ENCODE measurements at regions not wholly inside any gene's neighbourhood (a gene's known extent, or its start where the extent isn't known, plus 50 kb on each side); places are given as distances from the start of the nearest gene placed in this dataset.

DNA sequence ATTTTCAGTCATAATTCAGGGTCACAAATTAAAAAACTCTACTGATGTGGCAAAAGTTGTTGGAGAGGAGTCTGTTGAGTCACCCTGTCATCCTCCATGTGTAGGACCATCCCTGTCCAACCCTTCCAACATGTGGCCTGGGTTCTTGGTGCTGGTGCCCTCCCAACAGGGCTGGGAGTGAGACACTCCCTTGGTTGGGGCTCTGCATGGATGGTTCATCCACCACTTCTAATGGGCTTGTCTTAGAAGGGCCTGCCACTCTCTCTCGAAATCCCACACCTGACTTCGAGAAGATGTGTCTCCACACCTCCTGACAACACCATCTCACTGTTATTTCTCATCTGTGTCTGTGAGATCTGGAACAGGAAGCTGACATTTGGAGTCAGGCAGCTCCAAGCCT lies 312.2 kb upstream of the IRX4 start:
- Histone ChIP-seq H3K27ac (replicated peaks) (no peak overlapping the region), H3K27me3 (ENCODE audit: low read depth) (peaks cover 48% of the 10 kb centered on the region), H3K36me3 (no peaks in the 10 kb centered on the region), H3K4me1 (no peaks in the 10 kb centered on the region), H3K4me3 (no peak overlapping the region), H3K9me3 (replicated peaks) (peaks cover 15% of the 10 kb centered on the region)
- intact Hi-C loops (cut with micrococcal nuclease), result no loop called here
- TF ChIP-seq, protein P1, sequence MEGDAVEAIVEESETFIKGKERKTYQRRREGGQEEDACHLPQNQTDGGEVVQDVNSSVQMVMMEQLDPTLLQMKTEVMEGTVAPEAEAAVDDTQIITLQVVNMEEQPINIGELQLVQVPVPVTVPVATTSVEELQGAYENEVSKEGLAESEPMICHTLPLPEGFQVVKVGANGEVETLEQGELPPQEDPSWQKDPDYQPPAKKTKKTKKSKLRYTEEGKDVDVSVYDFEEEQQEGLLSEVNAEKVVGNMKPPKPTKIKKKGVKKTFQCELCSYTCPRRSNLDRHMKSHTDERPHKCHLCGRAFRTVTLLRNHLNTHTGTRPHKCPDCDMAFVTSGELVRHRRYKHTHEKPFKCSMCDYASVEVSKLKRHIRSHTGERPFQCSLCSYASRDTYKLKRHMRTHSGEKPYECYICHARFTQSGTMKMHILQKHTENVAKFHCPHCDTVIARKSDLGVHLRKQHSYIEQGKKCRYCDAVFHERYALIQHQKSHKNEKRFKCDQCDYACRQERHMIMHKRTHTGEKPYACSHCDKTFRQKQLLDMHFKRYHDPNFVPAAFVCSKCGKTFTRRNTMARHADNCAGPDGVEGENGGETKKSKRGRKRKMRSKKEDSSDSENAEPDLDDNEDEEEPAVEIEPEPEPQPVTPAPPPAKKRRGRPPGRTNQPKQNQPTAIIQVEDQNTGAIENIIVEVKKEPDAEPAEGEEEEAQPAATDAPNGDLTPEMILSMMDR (IDR thresholded peaks at IDR 0.05; ENCODE audit: borderline replicate concordance), result no peak
- no peak for DNase-seq

GRCh38 chr5:2194236-2194555 lies 311.5 kb upstream of the IRX4 start:
- no peaks in the 10 kb centered on the region for H3K4me1 ChIP-seq
- H3K4me3 ChIP-seq, result no peak overlapping the region
- intact Hi-C loops (cut with micrococcal nuclease), result no loop called here
- peaks cover 15% of the 10 kb centered on the region for H3K9me3 ChIP-seq (replicated peaks)
- TF ChIP-seq, protein P1 (IDR thresholded peaks at IDR 0.05; ENCODE audit: borderline replicate concordance), result no peak
- peaks cover 46% of the 10 kb centered on the region for H3K27me3 ChIP-seq (ENCODE audit: low read depth)
- H3K27ac ChIP-seq (replicated peaks), result no peak overlapping the region
- DNase-seq, result no peak
- H3K36me3 ChIP-seq, result no peaks in the 10 kb centered on the region

- Histone ChIP-seq H3K4me3 (no peak overlapping the region), H3K4me1 (no peaks in the 10 kb centered on the region), H3K27me3 (ENCODE audit: low read depth) (peaks cover 51% of the 10 kb centered on the region), H3K36me3 (no peaks in the 10 kb centered on the region), H3K27ac (replicated peaks) (no peak overlapping the region), H3K9me3 (replicated peaks) (peaks cover 15% of the 10 kb centered on the region)
- TF ChIP-seq, protein P1 (IDR thresholded peaks at IDR 0.05; ENCODE audit: borderline replicate concordance), result no peak
- intact Hi-C loops (cut with micrococcal nuclease), result no loop called here
- DNase-seq, result no peak
Measured at GRCh38 chr5:2193542-2194235, 311.0 kb upstream of the IRX4 start.

DNA sequence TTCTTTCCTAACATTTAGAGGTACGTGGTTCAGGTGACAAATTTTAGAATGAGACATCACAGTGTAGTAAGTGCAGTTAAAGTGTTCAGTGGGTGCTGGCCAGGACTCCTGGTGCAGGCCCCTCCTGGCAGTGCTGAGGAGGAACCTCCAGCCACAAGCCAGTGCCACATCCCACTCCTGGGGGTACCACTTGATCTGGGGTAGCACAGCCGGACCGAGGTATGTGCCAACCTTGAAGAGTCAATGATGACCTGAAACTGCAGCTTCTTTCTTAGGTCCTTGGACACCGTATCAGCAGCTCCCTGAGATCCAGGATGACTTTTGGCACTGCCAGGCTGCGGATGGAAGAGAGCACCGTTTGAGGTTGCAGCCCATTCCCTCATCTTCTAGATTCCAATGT lies 310.4 kb upstream of the IRX4 start:
- DNase-seq, result no peak
- Histone ChIP-seq H3K27me3 (ENCODE audit: low read depth) (peaks cover 55% of the 10 kb centered on the region), H3K4me3 (no peak overlapping the region), H3K36me3 (no peaks in the 10 kb centered on the region), H3K27ac (replicated peaks) (no peak overlapping the region), H3K4me1 (no peaks in the 10 kb centered on the region), H3K9me3 (replicated peaks) (peaks cover 15% of the 10 kb centered on the region)
- intact Hi-C loops (cut with micrococcal nuclease), result no loop called here
- TF ChIP-seq, protein P1 (IDR thresholded peaks at IDR 0.05; ENCODE audit: borderline replicate concordance), result no peak

- no peaks in the 10 kb centered on the region for H3K36me3 ChIP-seq
- intact Hi-C loops (cut with micrococcal nuclease), result no loop called here
- H3K4me3 ChIP-seq, result no peak overlapping the region
- TF ChIP-seq, protein P1 (IDR thresholded peaks at IDR 0.05; ENCODE audit: borderline replicate concordance), result no peak
- H3K4me1 ChIP-seq, result no peaks in the 10 kb centered on the region
- no peak overlapping the region for H3K27ac ChIP-seq (replicated peaks)
- peaks cover 48% of the 10 kb centered on the region for H3K27me3 ChIP-seq (ENCODE audit: low read depth)
- peaks cover 15% of the 10 kb centered on the region for H3K9me3 ChIP-seq (replicated peaks)
- DNase-seq, result no peak
Measured at GRCh38 chr5:2192496-2192895, 309.8 kb upstream of the IRX4 start.

Data from left ventricle myocardium inferior (tissue), 1 donor.